ENCODE measurements at regions not wholly inside any gene's neighbourhood (a gene's known extent, or its start where the extent isn't known, plus 50 kb on each side); places are given as distances from the start of the nearest gene placed in this dataset.

- Histone ChIP-seq H2BK5ac (ENCODE audit: low read depth, low read length, poor library complexity, severe bottlenecking) (no peak overlapping the region), H2BK20ac (ENCODE audit: low read depth, low read length) (no peak overlapping the region), H3K23ac (ENCODE audit: low read depth, low read length) (no peak overlapping the region), H2AFZ (replicated peaks; ENCODE audit: low read length, poor library complexity) (no peak overlapping the region), H3K14ac (replicated peaks; ENCODE audit: low read depth, low read length) (no peak overlapping the region), H3K27me3 (ENCODE audit: control insufficient read depth, insufficient read depth, low read length) (no peaks in the 10 kb centered on the region), H3K9me3 (ENCODE audit: control insufficient read depth, insufficient read depth, low read length) (peaks cover 89% of the 10 kb centered on the region), H3K36me3 (ENCODE audit: control insufficient read depth, insufficient read depth, low read length) (peaks cover 84% of the 10 kb centered on the region), H4K91ac (ENCODE audit: insufficient read depth, low read depth, low read length) (no peak overlapping the region), H2BK15ac (ENCODE audit: low read depth, low read length) (no peak overlapping the region), H3K9ac (ENCODE audit: low read depth, low read length) (no peak overlapping the region), H3K9me1 (ENCODE audit: insufficient read depth, low read length) (no peaks in the 10 kb centered on the region), H3K4me1 (ENCODE audit: control insufficient read depth, insufficient read depth, low read length) (no peaks in the 10 kb centered on the region), H3K18ac (ENCODE audit: low read depth, low read length) (no peak overlapping the region), H4K20me1 (ENCODE audit: insufficient read depth, low read length) (no peaks in the 10 kb centered on the region), H3K27ac (ENCODE audit: insufficient read depth, low read length) (no peak overlapping the region), H4K8ac (ENCODE audit: low read depth in 2 of 2, low read length in 2 of 2) (no peak overlapping the region), H3K4me2 (ENCODE audit: low read depth, low read length) (no peak overlapping the region), H3K56ac (ENCODE audit: extremely low read depth, insufficient read depth, low read length) (no peak overlapping the region), H2BK120ac (ENCODE audit: low read depth, low read length) (no peak overlapping the region), H3K79me1 (ENCODE audit: low read depth in 1 of 2, low read length in 2 of 2) (no peaks in the 10 kb centered on the region), H4K5ac (ENCODE audit: low read depth, low read length) (no peak overlapping the region), H3K4me3 (ENCODE audit: insufficient read depth, low read depth, low read length) (no peak overlapping the region), H2AK5ac (ENCODE audit: low read depth, low read length) (no peak overlapping the region), H2AK9ac (replicated peaks; ENCODE audit: low read depth, low read length, poor library complexity) (no peak overlapping the region), H3K4ac (ENCODE audit: low read depth, low read length) (no peak overlapping the region)
- no peak for DNase-seq
- CTCF ChIA-PET: no interaction called here
- TF ChIP-seq SMC3 (IDR thresholded peaks at IDR 0.05; ENCODE audit: low read depth, low read length) (no peak), CEBPB (IDR thresholded peaks at IDR 0.05; ENCODE audit: low read depth, low read length) (no peak), POLR2A (IDR thresholded peaks at IDR 0.05; ENCODE audit: low read depth, low read length) (no peak), MAFK (IDR thresholded peaks at IDR 0.05; ENCODE audit: low read depth, low read length) (no peak), MXI1 (IDR thresholded peaks at IDR 0.05; ENCODE audit: borderline replicate concordance, low read depth, low read length) (no peak), RCOR1 (IDR thresholded peaks at IDR 0.05; ENCODE audit: insufficient replicate concordance, low read length) (no peak), NFE2L2 (IDR thresholded peaks at IDR 0.05; ENCODE audit: low read depth, low read length) (no peak), RFX5 (IDR thresholded peaks at IDR 0.05; ENCODE audit: low read depth, low read length) (no peak), BHLHE40 (IDR thresholded peaks at IDR 0.05; ENCODE audit: low read depth, low read length) (no peak), FOS (IDR thresholded peaks at IDR 0.05; ENCODE audit: low read depth, low read length) (no peak), RAD21 (IDR thresholded peaks at IDR 0.05; ENCODE audit: low read length) (no peak), CTCF (conservative IDR thresholded peaks at IDR 0.05; ENCODE audit: low read depth, low read length) (no peak), MAZ (IDR thresholded peaks at IDR 0.05; ENCODE audit: borderline replicate concordance, low read depth, low read length) (no peak), CHD1 (IDR thresholded peaks at IDR 0.05; ENCODE audit: low read depth, low read length) (no peak)
- TF ChIP-seq, protein P1, sequence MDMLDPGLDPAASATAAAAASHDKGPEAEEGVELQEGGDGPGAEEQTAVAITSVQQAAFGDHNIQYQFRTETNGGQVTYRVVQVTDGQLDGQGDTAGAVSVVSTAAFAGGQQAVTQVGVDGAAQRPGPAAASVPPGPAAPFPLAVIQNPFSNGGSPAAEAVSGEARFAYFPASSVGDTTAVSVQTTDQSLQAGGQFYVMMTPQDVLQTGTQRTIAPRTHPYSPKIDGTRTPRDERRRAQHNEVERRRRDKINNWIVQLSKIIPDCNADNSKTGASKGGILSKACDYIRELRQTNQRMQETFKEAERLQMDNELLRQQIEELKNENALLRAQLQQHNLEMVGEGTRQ (IDR thresholded peaks at IDR 0.05; ENCODE audit: low read depth, low read length): no peak
- TF ChIP-seq, protein P2, sequence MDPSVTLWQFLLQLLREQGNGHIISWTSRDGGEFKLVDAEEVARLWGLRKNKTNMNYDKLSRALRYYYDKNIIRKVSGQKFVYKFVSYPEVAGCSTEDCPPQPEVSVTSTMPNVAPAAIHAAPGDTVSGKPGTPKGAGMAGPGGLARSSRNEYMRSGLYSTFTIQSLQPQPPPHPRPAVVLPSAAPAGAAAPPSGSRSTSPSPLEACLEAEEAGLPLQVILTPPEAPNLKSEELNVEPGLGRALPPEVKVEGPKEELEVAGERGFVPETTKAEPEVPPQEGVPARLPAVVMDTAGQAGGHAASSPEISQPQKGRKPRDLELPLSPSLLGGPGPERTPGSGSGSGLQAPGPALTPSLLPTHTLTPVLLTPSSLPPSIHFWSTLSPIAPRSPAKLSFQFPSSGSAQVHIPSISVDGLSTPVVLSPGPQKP (IDR thresholded peaks at IDR 0.05; ENCODE audit: borderline replicate concordance, low read depth, low read length): no peak
- WGBS, 2 experiments (ENCODE audit: extremely low coverage in 2 of 2, insufficient read length in 1 of 2): 70% methylated on average over 8 of the region's 13 CpGs; no CpG with 5 or more reads in 1 of the 2 experiments
- POLR2A ChIA-PET (ENCODE audit: unreplicated experiment): no interaction called here
- BruUV-seq (replicated peaks): no TSS peak
- dilution Hi-C loops (cut with HindIII; ENCODE audit: low sequenced_read_pairs, unreplicated experiment): no loop called here
- in situ Hi-C loops (cut with MboI; ENCODE audit: low sequenced_read_pairs): no loop called here
- intact Hi-C loops (cut with micrococcal nuclease): no loop called here
- ATAC-seq (ENCODE audit: low read depth): no peak
Observed at GRCh38 chr15:25051399-25052154, 96.8 kb downstream of the SNRPN start.
